GM12875 (cell line): ENCODE measurements at regions not wholly inside any gene's neighbourhood (a gene's known extent, or its start where the extent isn't known, plus 50 kb on each side); places are given as distances from the start of the nearest gene placed in this dataset.
A peak's percentile ranks its signal among the peaks of the same experiment; 100 is the strongest.

ENCODE experiments used
- H3K4me3 ChIP-seq: one replicate; pipeline ENCODE4 v1.5.1; 2011; ENCODE audit warnings: low read depth, low read length, control low read depth
- CTCF ChIP-seq: IDR thresholded peaks from 2 replicates; pipeline ENCODE4 v1.5.1; 2011; ENCODE audit warnings: low read depth, mild to moderate bottlenecking, control low read depth, inconsistent platforms, low read length, moderate library complexity, borderline replicate concordance; ENCODE audit not compliant: insufficient read depth

- no peak overlapping the region for H3K4me3 ChIP-seq
- TF ChIP-seq CTCF: no peak
Observed at GRCh38 chr15:80308002-80308401, 56.0 kb upstream of the CTXND1 start.

- TF ChIP-seq CTCF: peak; percentile 33; the same call in 1 of the 2 replicates
- no peak overlapping the region for H3K4me3 ChIP-seq
Observed at GRCh38 chr15:80309769-80310384, 57.9 kb upstream of the CTXND1 start.

GRCh38 chr15:80310776-80311175 is 58.8 kb upstream of the CTXND1 start:
- no peak overlapping the region for H3K4me3 ChIP-seq
- TF ChIP-seq CTCF: no peak

DNA sequence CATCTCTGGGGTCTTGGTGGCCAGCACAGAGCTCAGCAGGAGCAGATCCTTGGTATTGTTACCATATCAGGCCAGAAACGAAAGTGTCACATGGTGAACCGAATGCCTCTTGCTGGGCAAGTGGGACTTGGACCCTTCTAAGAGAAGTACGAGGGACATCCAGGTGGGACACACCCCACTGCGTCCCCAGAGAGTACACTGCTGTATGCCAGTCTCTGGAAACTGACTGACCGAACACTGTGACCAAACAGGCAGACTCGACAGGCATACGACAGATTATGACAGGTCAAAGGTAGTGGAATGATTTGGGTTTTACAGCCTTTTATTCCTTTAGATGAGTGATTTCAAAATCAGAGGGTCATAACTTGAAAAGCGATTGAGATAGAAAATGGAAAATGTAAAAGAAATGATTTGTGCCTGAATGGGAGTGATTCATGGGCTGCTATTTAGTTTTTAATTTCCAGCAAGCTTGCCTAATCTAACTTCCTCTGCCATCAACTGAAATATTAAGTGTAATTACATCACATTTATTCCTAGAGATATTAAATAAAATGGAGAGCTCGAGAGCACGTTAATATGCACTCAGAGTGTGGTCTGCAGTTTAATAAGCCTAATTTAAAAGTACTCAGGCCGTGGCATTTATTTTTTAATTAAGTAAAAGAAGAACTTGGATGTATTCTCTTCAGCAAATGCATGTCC is 63.4 kb upstream of the CTXND1 start:
- H3K4me3 ChIP-seq: no peak overlapping the region
- no peak for TF ChIP-seq CTCF

- TF ChIP-seq CTCF: no peak
Observed at GRCh38 chr15:80317389-80318182, 65.6 kb upstream of the CTXND1 start.

DNA sequence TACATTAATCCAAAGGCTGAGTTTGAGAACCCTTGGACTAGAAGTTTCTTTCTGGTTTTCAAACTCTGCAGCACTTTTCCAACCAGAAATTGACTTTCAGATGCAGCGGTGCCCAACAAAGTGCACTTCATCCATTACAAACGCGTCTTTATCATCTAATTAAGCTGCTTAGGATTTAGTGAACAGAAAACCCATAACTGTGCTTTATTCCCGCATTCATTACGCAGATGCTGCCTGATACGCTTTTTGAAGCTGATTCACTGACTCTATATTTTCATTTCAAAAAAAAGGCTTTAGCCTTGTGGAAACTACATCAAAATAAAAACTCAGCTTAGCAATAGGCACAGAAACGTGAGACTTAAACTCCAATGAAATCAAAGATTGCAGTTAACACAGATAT is 69.8 kb upstream of the CTXND1 start:
- TF ChIP-seq CTCF: no peak
- no peak overlapping the region for H3K4me3 ChIP-seq

More at GRCh38 chr15:80317389-80318182, 65.6 kb upstream of the CTXND1 start:
- no peak overlapping the region for H3K4me3 ChIP-seq

GRCh38 chr15:80323285-80323684 is 71.3 kb upstream of the CTXND1 start:
- H3K4me3 ChIP-seq: no peak overlapping the region
- no peak for TF ChIP-seq CTCF
